Type B pancreatic cell (in vitro differentiated cells): ENCODE measurements at regions not wholly inside any gene's neighbourhood (a gene's known extent, or its start where the extent isn't known, plus 50 kb on each side); places are given as distances from the start of the nearest gene placed in this dataset.

Experiments
- DNase-seq: peaks from one replicate; pipeline ENCODE4 v3.0.0; 2021; ENCODE audit warnings: mixed read lengths; ENCODE audit not compliant: unreplicated experiment; ENCODE audit errors: extremely low spot score
- H3K27ac Mint-ChIP-seq: 2 replicates; pipeline ENCODE4 v1.8.0; 2021; ENCODE audit warnings: mild to moderate bottlenecking, mixed read lengths
- H3K27me3 Mint-ChIP-seq: 2 replicates; pipeline ENCODE4 v1.8.0; 2021; ENCODE audit warnings: mixed read lengths
- H3K36me3 Mint-ChIP-seq: 2 replicates; pipeline ENCODE4 v1.8.0; 2021; ENCODE audit warnings: mixed read lengths
- H3K4me1 Mint-ChIP-seq: one replicate; pipeline ENCODE4 v1.8.0; 2021; ENCODE audit warnings: mixed read lengths; ENCODE audit not compliant: unreplicated experiment
- H3K4me3 Mint-ChIP-seq: 2 replicates; pipeline ENCODE4 v1.8.0; 2021; ENCODE audit warnings: mild to moderate bottlenecking, mixed read lengths
- H3K9me3 Mint-ChIP-seq: 2 replicates; pipeline ENCODE4 v1.8.0; 2021; ENCODE audit warnings: mixed read lengths
- TF ChIP-seq, protein P1 (sequence below): fragments of 200-600 bp; sonication (generic); conservative IDR thresholded peaks from 2 replicates; pipeline ENCODE4 v1.5.0; 2021; ENCODE audit warnings: antibody characterized with exemption, mild to moderate bottlenecking

DNA sequence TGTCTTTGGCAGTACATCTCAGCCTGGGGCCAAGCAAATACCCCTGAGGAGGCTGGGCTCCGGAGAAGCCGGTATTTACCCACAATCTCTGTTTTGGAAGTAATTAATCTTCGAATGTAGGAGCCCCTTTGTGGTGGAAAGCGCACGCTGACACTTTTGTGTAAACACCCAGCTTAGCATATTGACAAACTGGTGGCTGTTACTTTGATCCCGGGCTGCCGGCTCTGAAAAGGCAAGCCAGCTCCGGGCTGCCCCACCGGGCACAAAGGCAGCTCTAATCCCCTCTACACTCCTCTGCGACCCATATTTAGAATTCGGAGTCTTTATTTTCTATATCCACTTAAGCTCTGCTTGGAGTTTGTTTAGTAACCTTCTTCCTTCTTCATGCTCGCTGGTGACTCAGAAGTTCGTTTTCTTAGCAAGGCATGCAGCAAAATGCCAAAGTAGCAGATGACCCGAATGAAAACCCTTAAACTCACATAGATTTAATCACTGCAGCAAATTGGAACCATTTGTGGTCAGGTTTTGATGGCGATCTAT lies 144.0 kb upstream of the IRX3 start:
- Mint-ChIP-seq H3K27me3 (peaks cover 34% of the 10 kb centered on the region), H3K4me3 (peak overlapping the region; percentile 65), H3K27ac (peak overlapping the region; percentile 11), H3K4me1 (peaks cover 28% of the 10 kb centered on the region), H3K9me3 (peaks cover 11% of the 10 kb centered on the region), H3K36me3 (peaks cover 8% of the 10 kb centered on the region)
- no peak for DNase-seq
- TF ChIP-seq, protein P1, sequence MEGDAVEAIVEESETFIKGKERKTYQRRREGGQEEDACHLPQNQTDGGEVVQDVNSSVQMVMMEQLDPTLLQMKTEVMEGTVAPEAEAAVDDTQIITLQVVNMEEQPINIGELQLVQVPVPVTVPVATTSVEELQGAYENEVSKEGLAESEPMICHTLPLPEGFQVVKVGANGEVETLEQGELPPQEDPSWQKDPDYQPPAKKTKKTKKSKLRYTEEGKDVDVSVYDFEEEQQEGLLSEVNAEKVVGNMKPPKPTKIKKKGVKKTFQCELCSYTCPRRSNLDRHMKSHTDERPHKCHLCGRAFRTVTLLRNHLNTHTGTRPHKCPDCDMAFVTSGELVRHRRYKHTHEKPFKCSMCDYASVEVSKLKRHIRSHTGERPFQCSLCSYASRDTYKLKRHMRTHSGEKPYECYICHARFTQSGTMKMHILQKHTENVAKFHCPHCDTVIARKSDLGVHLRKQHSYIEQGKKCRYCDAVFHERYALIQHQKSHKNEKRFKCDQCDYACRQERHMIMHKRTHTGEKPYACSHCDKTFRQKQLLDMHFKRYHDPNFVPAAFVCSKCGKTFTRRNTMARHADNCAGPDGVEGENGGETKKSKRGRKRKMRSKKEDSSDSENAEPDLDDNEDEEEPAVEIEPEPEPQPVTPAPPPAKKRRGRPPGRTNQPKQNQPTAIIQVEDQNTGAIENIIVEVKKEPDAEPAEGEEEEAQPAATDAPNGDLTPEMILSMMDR = no peak

DNA sequence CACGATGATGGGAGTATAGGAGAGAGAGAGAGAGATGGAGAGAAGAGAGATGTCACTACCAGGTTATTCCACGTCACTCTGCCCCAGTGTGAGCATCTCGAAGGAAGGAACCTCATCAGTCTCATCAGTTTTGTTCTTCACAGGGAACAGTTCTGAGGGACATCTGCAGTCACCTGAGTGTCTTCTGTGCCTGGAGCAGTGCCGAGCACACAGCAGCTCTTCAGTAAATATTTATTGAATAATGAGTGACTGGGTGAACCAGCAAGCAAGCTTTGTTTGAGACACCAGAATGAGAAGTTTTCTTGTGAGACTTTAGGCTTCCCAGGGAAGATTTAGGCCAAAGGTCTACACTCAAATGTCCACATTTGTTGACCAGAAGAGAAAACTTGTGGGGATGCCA lies 142.4 kb upstream of the IRX3 start:
- peaks cover 6% of the 10 kb centered on the region for H3K9me3 Mint-ChIP-seq
- no peak overlapping the region for H3K27ac Mint-ChIP-seq
- H3K27me3 Mint-ChIP-seq = peaks cover 32% of the 10 kb centered on the region
- DNase-seq = no peak
- H3K4me1 Mint-ChIP-seq = peaks cover 25% of the 10 kb centered on the region
- H3K36me3 Mint-ChIP-seq = peaks cover 8% of the 10 kb centered on the region
- H3K4me3 Mint-ChIP-seq = no peak overlapping the region
- TF ChIP-seq, protein P1 = no peak

- H3K9me3 Mint-ChIP-seq = peaks cover 6% of the 10 kb centered on the region
- H3K27ac Mint-ChIP-seq = no peak overlapping the region
- peaks cover 22% of the 10 kb centered on the region for H3K27me3 Mint-ChIP-seq
- no peak overlapping the region for H3K4me3 Mint-ChIP-seq
- TF ChIP-seq, protein P1 = no peak
- no peak for DNase-seq
- peaks cover 8% of the 10 kb centered on the region for H3K36me3 Mint-ChIP-seq
- H3K4me1 Mint-ChIP-seq = peaks cover 18% of the 10 kb centered on the region
Measured at GRCh38 chr16:54426553-54426849, 139.9 kb upstream of the IRX3 start.

GRCh38 chr16:54425681-54426552 lies 139.3 kb upstream of the IRX3 start:
- TF ChIP-seq, protein P1 = no peak
- DNase-seq = no peak
- peaks cover 16% of the 10 kb centered on the region for H3K27me3 Mint-ChIP-seq

DNA sequence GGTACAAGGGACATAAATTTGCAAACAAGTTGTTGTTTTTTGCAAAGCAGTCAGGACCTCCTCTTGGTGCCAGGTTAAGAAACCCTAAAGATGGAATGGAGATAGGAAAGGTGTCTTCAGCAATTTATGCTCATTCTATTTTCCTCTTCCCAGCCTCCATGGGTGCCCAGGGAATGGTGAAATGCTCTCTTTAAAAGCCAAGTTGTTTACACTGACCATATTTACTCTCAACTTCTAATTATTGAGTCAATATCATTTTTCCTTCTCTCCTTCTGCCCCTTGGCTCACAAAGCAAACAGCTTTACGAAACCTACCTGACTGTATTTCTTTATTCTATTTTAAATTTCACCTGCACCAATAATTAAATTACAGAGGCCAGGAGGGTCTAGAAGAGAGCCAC lies 138.5 kb upstream of the IRX3 start:
- Mint-ChIP-seq H3K27me3 (peaks cover 11% of the 10 kb centered on the region), H3K27ac (no peak overlapping the region), H3K36me3 (peaks cover 8% of the 10 kb centered on the region), H3K9me3 (peaks cover 6% of the 10 kb centered on the region), H3K4me1 (peaks cover 5% of the 10 kb centered on the region), H3K4me3 (no peak overlapping the region)
- TF ChIP-seq, protein P1 = no peak
- DNase-seq = no peak

More at GRCh38 chr16:54425681-54426552, 139.3 kb upstream of the IRX3 start:
- Mint-ChIP-seq H3K27ac (no peak overlapping the region), H3K36me3 (peaks cover 8% of the 10 kb centered on the region), H3K9me3 (peaks cover 6% of the 10 kb centered on the region), H3K4me1 (peaks cover 12% of the 10 kb centered on the region), H3K4me3 (no peak overlapping the region)
